ENCODE measurements at regions not wholly inside any gene's neighbourhood (a gene's known extent, or its start where the extent isn't known, plus 50 kb on each side); places are given as distances from the start of the nearest gene placed in this dataset.
A peak's percentile ranks its signal among the peaks of the same experiment; 100 is the strongest.

- TF ChIP-seq, protein P1, sequence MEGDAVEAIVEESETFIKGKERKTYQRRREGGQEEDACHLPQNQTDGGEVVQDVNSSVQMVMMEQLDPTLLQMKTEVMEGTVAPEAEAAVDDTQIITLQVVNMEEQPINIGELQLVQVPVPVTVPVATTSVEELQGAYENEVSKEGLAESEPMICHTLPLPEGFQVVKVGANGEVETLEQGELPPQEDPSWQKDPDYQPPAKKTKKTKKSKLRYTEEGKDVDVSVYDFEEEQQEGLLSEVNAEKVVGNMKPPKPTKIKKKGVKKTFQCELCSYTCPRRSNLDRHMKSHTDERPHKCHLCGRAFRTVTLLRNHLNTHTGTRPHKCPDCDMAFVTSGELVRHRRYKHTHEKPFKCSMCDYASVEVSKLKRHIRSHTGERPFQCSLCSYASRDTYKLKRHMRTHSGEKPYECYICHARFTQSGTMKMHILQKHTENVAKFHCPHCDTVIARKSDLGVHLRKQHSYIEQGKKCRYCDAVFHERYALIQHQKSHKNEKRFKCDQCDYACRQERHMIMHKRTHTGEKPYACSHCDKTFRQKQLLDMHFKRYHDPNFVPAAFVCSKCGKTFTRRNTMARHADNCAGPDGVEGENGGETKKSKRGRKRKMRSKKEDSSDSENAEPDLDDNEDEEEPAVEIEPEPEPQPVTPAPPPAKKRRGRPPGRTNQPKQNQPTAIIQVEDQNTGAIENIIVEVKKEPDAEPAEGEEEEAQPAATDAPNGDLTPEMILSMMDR (IDR thresholded peaks at IDR 0.05; ENCODE audit: low read depth, low read length), result no peak
- no peak overlapping the region for H3K4me3 ChIP-seq (ENCODE audit: low read depth, low read length)
- DNase-seq (ENCODE audit: low read depth, low spot score), result no peak
- in situ Hi-C loops (cut with HindIII; ENCODE audit: low sequenced_read_pairs), result no loop called here
Observed at GRCh38 chr15:39236375-39236774, 344.5 kb upstream of the THBS1 start.

- no peak overlapping the region for H3K4me3 ChIP-seq (ENCODE audit: low read depth, low read length)
- TF ChIP-seq, protein P1 (IDR thresholded peaks at IDR 0.05; ENCODE audit: low read depth, low read length), result no peak
- in situ Hi-C loops (cut with HindIII; ENCODE audit: low sequenced_read_pairs), result no loop called here
- DNase-seq (ENCODE audit: low read depth, low spot score), result no peak
Observed at GRCh38 chr15:39238443-39238842, 342.4 kb upstream of the THBS1 start.

- TF ChIP-seq, protein P1 (IDR thresholded peaks at IDR 0.05; ENCODE audit: low read depth, low read length), result no peak
- DNase-seq (ENCODE audit: low read depth, low spot score), result peak; percentile 79
- in situ Hi-C loops (cut with HindIII; ENCODE audit: low sequenced_read_pairs), result no loop called here
- H3K4me3 ChIP-seq (ENCODE audit: low read depth, low read length), result no peak overlapping the region
Observed at GRCh38 chr15:39239562-39239961, 341.3 kb upstream of the THBS1 start.

- TF ChIP-seq, protein P1 (IDR thresholded peaks at IDR 0.05; ENCODE audit: low read depth, low read length), result no peak
- DNase-seq (ENCODE audit: low read depth, low spot score), result peak; percentile 85
- H3K4me3 ChIP-seq (ENCODE audit: low read depth, low read length), result no peak overlapping the region
- in situ Hi-C loops (cut with HindIII; ENCODE audit: low sequenced_read_pairs), result no loop called here
Observed at GRCh38 chr15:39242345-39242744, 338.5 kb upstream of the THBS1 start.

GRCh38 chr15:39243396-39243795 lies 337.5 kb upstream of the THBS1 start:
- no peak overlapping the region for H3K4me3 ChIP-seq (ENCODE audit: low read depth, low read length)
- TF ChIP-seq, protein P1 (IDR thresholded peaks at IDR 0.05; ENCODE audit: low read depth, low read length), result no peak
- DNase-seq (ENCODE audit: low read depth, low spot score), result no peak
- in situ Hi-C loops (cut with HindIII; ENCODE audit: low sequenced_read_pairs), result no loop called here

DNA sequence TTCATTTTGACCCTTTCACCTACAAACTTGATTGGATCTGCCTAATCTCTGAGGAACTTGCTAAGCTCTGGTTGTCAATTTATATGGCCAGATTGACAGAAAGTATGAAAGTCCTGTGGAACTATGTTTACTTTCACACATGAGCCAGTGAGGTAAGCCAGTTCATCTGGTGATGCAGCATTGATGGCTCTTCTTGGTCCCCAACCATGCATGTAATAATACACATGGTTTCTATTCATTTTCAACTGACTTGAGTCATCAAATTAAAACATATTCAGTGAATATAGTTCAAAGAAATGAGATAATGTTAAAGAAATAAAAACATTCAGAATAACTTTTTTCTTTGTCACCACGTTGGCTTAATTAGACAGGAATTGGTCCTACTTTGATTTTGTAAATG lies 336.1 kb upstream of the THBS1 start:
- DNase-seq (ENCODE audit: low read depth, low spot score), result no peak
- no peak overlapping the region for H3K4me3 ChIP-seq (ENCODE audit: low read depth, low read length)
- TF ChIP-seq, protein P1 (IDR thresholded peaks at IDR 0.05; ENCODE audit: low read depth, low read length), result no peak
- in situ Hi-C loops (cut with HindIII; ENCODE audit: low sequenced_read_pairs), result no loop called here

DNA sequence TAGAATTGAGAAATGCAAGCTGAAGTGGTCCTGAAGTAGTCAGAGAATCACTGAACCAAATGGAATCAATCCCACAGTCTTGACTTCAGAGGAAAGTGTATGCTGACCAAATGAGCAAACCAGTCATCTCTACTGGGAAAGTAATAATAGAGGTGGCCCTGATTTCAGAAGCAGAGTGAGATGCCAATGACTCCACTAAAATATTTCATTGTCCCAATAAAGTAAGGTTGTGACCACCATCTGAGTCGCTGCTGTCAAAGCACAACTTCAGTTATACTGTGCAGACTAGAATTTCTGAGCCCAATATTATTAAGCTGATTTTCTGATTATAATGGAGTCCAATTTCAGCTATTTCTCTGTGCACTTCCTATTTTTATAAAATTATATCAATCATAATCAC lies 334.4 kb upstream of the THBS1 start:
- in situ Hi-C loops (cut with HindIII; ENCODE audit: low sequenced_read_pairs), result no loop called here
- no peak overlapping the region for H3K4me3 ChIP-seq (ENCODE audit: low read depth, low read length)
- TF ChIP-seq, protein P1 (IDR thresholded peaks at IDR 0.05; ENCODE audit: low read depth, low read length), result no peak
- DNase-seq (ENCODE audit: low read depth, low spot score), result no peak

All from astrocyte of the spinal cord (primary cell).